ENCODE measurements at regions not wholly inside any gene's neighbourhood (a gene's known extent, or its start where the extent isn't known, plus 50 kb on each side); places are given as distances from the start of the nearest gene placed in this dataset.

- TF ChIP-seq SUZ12 (IDR thresholded peaks at IDR 0.05; ENCODE audit: extremely low read depth, insufficient read depth, insufficient read length) (no peak), ZNF274 (IDR thresholded peaks at IDR 0.05; ENCODE audit: low read depth, low read length) (no peak), YY1 (IDR thresholded peaks at IDR 0.05; ENCODE audit: insufficient read depth, insufficient read length) (no peak)
Measured at GRCh38 chr4:125591290-125591689, 276.5 kb downstream of the FAT4 start.
